SK-N-SH treated with all-trans-retinoic acid at 6 μM for 48 hours (cell line): ENCODE measurements at regions not wholly inside any gene's neighbourhood (a gene's known extent, or its start where the extent isn't known, plus 50 kb on each side); places are given as distances from the start of the nearest gene placed in this dataset.

Source experiments
- ATAC-seq: fragments of 200-7000 bp; cut with Tn5 transposase; 3 replicates; pipeline ENCODE4 v1.9.1; 2020; ENCODE audit warnings: mild to moderate bottlenecking, moderate library complexity
- ARNTL ChIP-seq: fragments of 450-650 bp; formaldehyde crosslinking; IDR thresholded peaks from 2 replicates; pipeline ENCODE4 v1.5.0; 2020; ENCODE audit warnings: low read depth, mild to moderate bottlenecking, moderate library complexity, borderline replicate concordance
- BACH2 ChIP-seq: fragments of 250-450 bp; sonication (Bioruptor Pico); IDR thresholded peaks from 2 replicates; pipeline ENCODE4 v1.9.0; 2021; ENCODE audit warnings: mild to moderate bottlenecking, borderline replicate concordance
- CREB5 ChIP-seq: fragments of 250-450 bp; sonication (Bioruptor Pico); IDR thresholded peaks from 2 replicates; pipeline ENCODE4 v1.5.1; 2020; ENCODE audit warnings: low read depth, mild to moderate bottlenecking, moderate library complexity
- CSRNP3 ChIP-seq: fragments of 250-450 bp; sonication (Bioruptor Pico); IDR thresholded peaks from 2 replicates; pipeline ENCODE4 v1.5.1; 2021; ENCODE audit warnings: mild to moderate bottlenecking, moderate library complexity
- ESRRG ChIP-seq: fragments of 250-450 bp; sonication (Bioruptor Pico); IDR thresholded peaks from 2 replicates; pipeline ENCODE4 v1.6.1; 2021; ENCODE audit warnings: mild to moderate bottlenecking
- GLIS3 ChIP-seq: fragments of 250-450 bp; sonication (Bioruptor Pico); IDR thresholded peaks from 2 replicates; pipeline ENCODE4 v1.5.0; 2020; ENCODE audit warnings: mild to moderate bottlenecking, moderate library complexity
- OSR1 ChIP-seq: fragments of 250-450 bp; sonication (Bioruptor Pico); IDR thresholded peaks from 2 replicates; pipeline ENCODE4 v1.8.0; 2022; ENCODE audit warnings: moderate library complexity, mild to moderate bottlenecking, inconsistent platforms
- PATZ1 ChIP-seq: fragments of 250-450 bp; sonication (Bioruptor Pico); IDR thresholded peaks from 2 replicates; pipeline ENCODE4 v1.8.0; 2020; ENCODE audit warnings: mild to moderate bottlenecking, moderate library complexity, borderline replicate concordance
- POU6F1 ChIP-seq: fragments of 250-450 bp; sonication (Bioruptor Pico); IDR thresholded peaks from 2 replicates; pipeline ENCODE4 v1.8.0; 2021; ENCODE audit warnings: low read depth, mild to moderate bottlenecking, moderate library complexity, borderline replicate concordance
- PPARA ChIP-seq: fragments of 250-450 bp; sonication (Bioruptor Pico); IDR thresholded peaks from 2 replicates; pipeline ENCODE4 v1.5.0; 2020; ENCODE audit warnings: mild to moderate bottlenecking, borderline replicate concordance
- RARB ChIP-seq: fragments of 250-450 bp; sonication (Bioruptor Pico); IDR thresholded peaks from 2 replicates; pipeline ENCODE4 v1.8.0; 2021; ENCODE audit warnings: mild to moderate bottlenecking, moderate library complexity
- SNAI2 ChIP-seq: fragments of 250-450 bp; sonication (Bioruptor Pico); IDR thresholded peaks from 2 replicates; pipeline ENCODE4 v1.5.0; 2020; ENCODE audit warnings: mild to moderate bottlenecking, moderate library complexity
- TCF4 ChIP-seq: fragments of 250-450 bp; sonication (Bioruptor Pico); IDR thresholded peaks from 2 replicates; pipeline ENCODE4 v1.8.0; 2021; ENCODE audit warnings: mild to moderate bottlenecking, moderate library complexity, borderline replicate concordance
- TOX ChIP-seq: fragments of 250-450 bp; sonication (Bioruptor Pico); IDR thresholded peaks from 2 replicates; pipeline ENCODE4 v1.8.0; 2021; ENCODE audit warnings: mild to moderate bottlenecking, moderate library complexity, borderline replicate concordance
- TSHZ2 ChIP-seq: fragments of 250-450 bp; sonication (Bioruptor Pico); IDR thresholded peaks from 2 replicates; pipeline ENCODE4 v1.5.0; 2020; ENCODE audit warnings: mild to moderate bottlenecking, moderate library complexity
- ZC3H10 ChIP-seq: fragments of 250-450 bp; sonication (Bioruptor Pico); IDR thresholded peaks from 2 replicates; pipeline ENCODE4 v1.5.1; 2021; ENCODE audit warnings: mild to moderate bottlenecking, moderate library complexity
- ZFP30 ChIP-seq: fragments of 450-650 bp; formaldehyde crosslinking; IDR thresholded peaks from 2 replicates; pipeline ENCODE4 v1.5.0; 2022; ENCODE audit warnings: mild to moderate bottlenecking, moderate library complexity
- ZNF565 ChIP-seq: fragments of 450-650 bp; formaldehyde crosslinking; conservative IDR thresholded peaks from 2 replicates; pipeline ENCODE4 v1.5.0; 2020; ENCODE audit warnings: low read depth, mild to moderate bottlenecking, moderate library complexity
- ZNF70 ChIP-seq: fragments of 450-650 bp; formaldehyde crosslinking; IDR thresholded peaks from 2 replicates; pipeline ENCODE4 v1.5.0; 2020; ENCODE audit warnings: mild to moderate bottlenecking, moderate library complexity
- ZNF8 ChIP-seq: fragments of 450-650 bp; formaldehyde crosslinking; IDR thresholded peaks from 2 replicates; pipeline ENCODE4 v1.5.0; 2020; ENCODE audit warnings: mild to moderate bottlenecking, moderate library complexity

GRCh38 chr14:71273366-71273765 lies 366.1 kb downstream of the PCNX1 start:
- TF ChIP-seq TCF4 (no peak), OSR1 (CRISPR knock-in tag) (no peak), ARNTL (no peak), CSRNP3 (CRISPR knock-in tag) (no peak), ZNF70 (no peak), PATZ1 (CRISPR knock-in tag) (no peak), ESRRG (no peak), GLIS3 (CRISPR knock-in tag) (no peak)
- no peak for ATAC-seq

GRCh38 chr14:71284048-71284447 lies 376.8 kb downstream of the PCNX1 start:
- ATAC-seq = no peak
- TF ChIP-seq CREB5 (CRISPR knock-in tag) (no peak), ZNF8 (CRISPR knock-in tag) (no peak), ZC3H10 (CRISPR knock-in tag) (no peak), TSHZ2 (CRISPR knock-in tag) (no peak), ZFP30 (no peak), RARB (CRISPR knock-in tag) (no peak), TOX (CRISPR knock-in tag) (no peak), ARNTL (no peak), ZNF565 (no peak), POU6F1 (CRISPR knock-in tag) (no peak), ZNF70 (no peak), TCF4 (no peak), PPARA (no peak), BACH2 (CRISPR knock-in tag) (no peak)

- TF ChIP-seq SNAI2 (CRISPR knock-in tag) = no peak
- no peak for TF ChIP-seq GLIS3 (CRISPR knock-in tag)
- no peak for TF ChIP-seq TOX (CRISPR knock-in tag)
- TF ChIP-seq ZNF70 = no peak
- no peak for TF ChIP-seq ZFP30
- TF ChIP-seq CSRNP3 (CRISPR knock-in tag) = no peak
- TF ChIP-seq PATZ1 (CRISPR knock-in tag) = no peak
- no peak for TF ChIP-seq ARNTL
- no peak for ATAC-seq
Observed at GRCh38 chr14:71286126-71286525, 378.9 kb downstream of the PCNX1 start.
